GM19023 (cell line): ENCODE measurements at regions not wholly inside any gene's neighbourhood (a gene's known extent, or its start where the extent isn't known, plus 50 kb on each side); places are given as distances from the start of the nearest gene placed in this dataset.
"Not testable (repeated sequence)": the region's sequence is repeated elsewhere in the genome, so short reads cannot be mapped to it uniquely, and the experiment has no call there.

Experiments used
- ATAC-seq: cut with Tn5 transposase; IDR thresholded peaks from one replicate; pipeline ENCODE4 v1.9.1; 2021; ENCODE audit warnings: mild to moderate bottlenecking, moderate library complexity; ENCODE audit not compliant: unreplicated experiment

DNA sequence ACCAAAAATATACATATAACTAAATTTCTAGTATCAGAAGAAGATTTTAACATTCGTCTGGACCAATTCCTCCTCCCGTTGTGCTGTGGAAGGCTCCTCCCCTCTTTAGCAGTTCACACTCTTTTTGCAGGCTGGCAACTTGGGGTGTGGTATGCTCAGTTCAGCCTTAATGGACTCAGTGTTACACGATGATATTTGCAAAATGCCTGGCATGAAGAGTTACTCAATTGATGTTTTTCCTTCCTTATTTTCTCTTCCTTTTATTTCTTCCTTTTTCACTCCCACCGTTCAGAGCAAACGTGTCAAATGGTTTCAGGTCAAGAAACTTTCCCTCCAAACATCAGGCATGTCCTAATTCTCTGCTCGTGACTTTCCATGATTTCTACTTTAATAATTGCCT is 248.3 kb downstream of the PHF14 start:
- no peak for ATAC-seq

DNA sequence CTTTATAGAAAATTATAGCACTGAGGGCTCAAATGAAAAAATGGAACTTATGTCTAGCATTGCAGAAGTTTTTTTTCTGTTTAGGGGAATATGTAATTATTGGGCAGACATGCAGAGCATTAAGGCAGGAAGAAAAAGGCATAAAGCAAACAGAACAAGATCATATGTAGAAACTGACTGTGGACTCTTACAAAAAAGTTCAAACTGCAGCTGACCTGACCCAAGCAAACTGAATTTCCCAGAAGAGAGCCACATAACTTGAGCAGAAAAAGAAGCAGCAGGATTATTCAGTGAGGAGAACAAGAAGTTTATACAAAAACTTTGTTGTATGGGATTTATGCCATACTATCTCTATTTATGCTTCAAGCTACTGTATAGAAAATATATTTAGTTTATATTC is 250.9 kb downstream of the PHF14 start:
- ATAC-seq = no peak

DNA sequence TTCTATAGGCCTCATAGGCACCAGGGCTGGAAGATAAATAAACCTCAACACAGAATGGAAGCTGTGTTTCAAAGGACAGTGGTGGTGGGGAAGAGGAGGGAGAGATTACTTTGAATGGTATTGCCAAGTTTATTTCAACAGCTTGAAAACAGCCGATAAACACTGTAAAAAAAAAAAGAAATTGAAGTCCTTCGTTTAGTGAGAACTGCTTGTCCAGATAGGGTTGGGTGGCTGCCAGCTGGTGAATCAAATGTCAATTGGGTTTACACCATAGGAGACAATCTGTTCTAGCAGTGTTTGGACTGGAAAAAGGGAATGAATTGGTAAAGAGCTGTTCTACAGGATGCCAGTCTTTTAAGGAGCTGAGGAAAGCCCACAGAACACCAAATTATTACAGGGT is 254.8 kb downstream of the PHF14 start:
- no peak for ATAC-seq

DNA sequence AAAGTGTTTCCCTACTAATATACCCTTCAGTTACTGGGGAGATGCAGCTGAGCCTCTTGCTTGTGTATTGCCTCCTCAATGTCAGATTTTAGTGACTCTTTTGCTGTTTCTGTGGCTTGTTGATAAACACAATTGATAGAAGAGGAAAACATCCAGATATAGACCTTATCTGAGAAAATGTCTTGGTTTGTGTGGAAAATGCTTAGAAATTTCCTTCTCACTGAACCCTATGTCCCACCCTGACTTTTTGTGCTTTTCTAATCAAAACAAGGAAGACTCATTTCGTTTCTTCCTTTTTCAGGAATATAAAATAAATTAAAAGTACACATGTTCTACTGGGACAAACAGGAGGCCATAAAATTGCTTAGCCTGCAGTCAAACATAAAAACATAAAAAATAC is 257.5 kb downstream of the PHF14 start:
- ATAC-seq = no peak

DNA sequence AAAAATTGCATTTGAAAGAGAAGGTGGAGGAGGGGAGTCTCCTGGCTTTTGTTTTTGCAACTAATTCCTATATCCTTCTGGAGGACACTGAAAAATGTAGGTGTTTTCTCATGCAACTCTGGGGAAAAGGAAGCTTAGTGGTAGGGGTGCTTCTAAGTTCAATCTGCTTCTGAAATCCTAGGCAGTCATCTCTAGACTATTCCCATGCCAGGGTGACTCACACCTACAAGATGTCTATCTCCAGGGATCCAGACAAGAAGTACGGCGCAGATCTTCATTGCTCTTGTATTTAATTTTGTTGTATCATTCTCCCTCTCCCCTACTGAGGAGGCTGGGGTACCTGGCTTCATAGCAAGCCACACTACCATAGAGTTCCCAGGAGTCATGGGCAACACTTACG is 258.8 kb downstream of the PHF14 start:
- no peak for ATAC-seq

DNA sequence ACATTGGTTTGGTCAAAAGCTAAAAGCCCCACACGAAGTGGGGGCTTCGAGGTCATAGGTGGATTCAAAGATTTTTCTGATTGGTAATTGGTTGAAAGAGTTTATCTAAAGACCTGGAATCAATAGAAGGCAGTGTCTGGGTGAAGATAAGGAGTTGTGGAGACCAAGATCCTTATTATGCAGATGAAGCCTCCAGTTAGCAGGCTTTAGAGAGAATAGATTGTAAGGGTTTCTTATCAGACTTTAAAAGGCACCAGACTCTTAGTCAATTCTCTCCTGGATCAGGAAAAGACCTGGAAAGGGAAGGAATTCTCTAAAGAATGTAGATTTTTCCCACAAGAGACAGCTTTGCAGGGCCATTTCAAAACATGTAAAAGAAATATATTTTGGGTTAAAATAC is 260.2 kb downstream of the PHF14 start:
- no peak for ATAC-seq

DNA sequence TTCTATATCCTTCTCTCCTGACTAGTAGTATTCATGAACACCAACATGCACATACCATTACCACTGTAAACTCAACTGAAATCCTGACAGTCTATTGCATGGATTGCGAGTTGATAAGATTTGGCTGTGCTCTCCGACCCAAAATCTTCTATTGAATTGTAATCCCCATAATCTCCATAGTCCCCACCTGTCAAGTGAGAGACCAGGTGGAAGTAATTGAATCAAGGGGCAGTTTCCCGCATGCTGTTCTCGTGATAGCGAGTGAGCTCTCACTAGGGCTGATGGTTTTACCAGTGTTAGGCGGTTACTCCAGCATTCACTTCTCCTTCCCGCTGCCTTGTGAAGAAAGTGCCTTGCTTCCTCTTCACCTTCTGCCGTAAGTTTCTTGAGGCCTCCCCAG is 261.8 kb downstream of the PHF14 start:
- no peak for ATAC-seq

DNA sequence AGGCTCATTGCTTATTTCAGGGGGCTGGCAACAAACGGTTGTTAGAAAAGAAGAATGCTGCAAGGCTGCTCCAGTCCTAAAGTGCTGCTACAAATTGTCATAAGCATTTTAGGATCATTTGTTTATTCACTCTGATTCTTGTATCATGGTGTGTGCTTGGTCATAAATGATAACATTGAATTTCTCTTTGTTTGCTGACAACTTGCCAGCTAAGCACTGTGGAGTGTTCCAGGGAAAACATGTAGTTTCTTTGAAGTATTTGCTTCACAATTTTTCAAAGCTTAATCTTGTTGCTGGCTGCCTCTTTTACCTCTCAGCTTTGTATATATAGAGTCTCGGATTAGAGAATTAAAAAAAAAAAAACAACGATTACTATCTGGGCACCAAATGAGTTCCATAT is 263.0 kb downstream of the PHF14 start:
- ATAC-seq = no peak

DNA sequence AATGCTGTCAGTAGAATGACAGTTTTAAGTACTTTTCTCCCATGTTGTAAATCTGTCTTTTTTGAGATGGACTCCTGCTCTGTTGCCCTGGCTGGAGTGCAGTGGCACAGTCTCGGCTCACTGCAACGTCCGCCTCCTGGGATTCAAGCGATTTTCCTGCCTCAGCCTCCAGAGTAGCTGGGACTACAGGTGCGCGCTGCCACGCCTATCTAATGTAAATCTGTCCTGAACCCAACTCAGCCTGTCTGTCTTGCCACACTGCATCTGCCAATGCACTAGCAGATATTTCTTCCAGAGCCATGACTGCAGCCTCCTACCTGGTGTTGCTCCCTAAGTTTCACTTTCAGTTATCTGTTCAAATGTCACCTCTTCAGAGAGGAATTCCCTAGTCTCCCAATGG is 264.1 kb downstream of the PHF14 start:
- ATAC-seq = no peak

DNA sequence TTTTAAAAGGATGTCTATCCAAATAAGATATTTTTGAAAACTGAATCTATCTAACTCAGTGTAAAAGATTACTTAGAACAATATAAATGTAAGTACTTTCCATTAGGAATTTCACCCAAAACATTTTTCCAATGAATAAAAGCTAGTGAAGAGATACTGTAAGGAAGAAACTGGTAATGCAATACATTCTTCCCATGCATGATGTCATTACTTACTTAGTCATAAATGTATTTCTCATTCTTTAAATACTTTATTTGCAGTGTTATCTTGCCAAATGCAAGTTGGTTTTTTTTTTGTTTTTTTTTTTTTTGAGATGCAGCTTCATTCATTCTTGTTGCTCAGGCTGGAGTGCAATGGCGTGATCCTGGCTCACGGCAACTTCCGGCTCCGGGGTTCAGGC is 265.6 kb downstream of the PHF14 start:
- ATAC-seq = no peak

DNA sequence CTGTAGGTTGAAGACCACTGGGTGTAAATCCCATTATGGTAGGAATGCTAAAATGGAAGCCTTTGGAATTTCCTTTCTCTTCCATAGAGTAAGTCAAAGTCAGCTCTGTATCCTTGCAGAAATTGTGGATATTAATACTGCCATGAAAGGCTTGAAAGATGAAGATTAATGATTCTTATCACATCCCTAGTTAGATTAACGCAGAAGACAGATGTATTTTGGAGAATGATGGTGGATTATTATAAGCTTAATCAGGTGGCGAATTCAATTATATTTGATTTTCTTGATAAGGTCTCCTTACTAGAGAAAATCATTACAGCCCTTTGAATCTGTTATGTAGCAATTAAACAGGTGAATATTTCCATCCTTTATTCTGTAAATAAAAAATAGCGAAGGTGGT is 270.1 kb downstream of the PHF14 start:
- no peak for ATAC-seq

DNA sequence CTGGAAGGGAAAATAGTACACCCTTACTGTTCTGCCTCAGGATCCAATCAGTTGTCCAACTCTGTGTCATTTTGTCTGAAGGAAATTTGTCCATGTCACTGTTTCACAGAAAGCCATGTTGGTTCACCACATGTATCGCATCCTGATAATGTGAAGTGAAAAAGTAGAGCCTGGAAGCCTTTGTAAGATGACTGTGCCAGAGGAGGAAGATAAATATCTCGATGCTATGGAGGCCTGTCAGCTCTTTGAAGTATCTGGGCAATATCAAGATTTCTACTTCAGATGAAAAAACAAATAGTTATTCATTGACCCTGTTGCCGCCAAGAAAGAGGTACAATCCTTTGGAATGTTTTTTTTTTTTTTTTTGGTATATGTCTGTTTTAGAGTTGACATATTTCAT is 270.5 kb downstream of the PHF14 start:
- ATAC-seq = no peak

DNA sequence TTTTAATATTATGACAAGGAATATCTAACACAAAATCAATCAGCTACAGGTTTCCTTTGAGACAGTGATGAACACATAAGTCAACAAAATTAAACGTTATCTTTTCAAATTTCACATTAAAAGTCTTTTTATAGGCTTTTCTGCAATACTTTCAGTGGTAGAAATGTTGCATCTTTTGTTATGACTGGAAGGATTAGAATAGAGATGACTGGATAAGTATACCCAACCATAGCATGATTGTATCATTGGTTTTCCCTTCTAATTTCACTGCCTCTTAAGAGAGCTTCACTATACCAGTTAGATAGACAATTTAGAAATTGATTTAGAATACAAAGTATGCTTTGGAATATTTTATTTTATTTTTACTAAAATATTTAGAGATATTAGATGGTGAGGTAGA is 273.9 kb downstream of the PHF14 start:
- ATAC-seq = no peak

DNA sequence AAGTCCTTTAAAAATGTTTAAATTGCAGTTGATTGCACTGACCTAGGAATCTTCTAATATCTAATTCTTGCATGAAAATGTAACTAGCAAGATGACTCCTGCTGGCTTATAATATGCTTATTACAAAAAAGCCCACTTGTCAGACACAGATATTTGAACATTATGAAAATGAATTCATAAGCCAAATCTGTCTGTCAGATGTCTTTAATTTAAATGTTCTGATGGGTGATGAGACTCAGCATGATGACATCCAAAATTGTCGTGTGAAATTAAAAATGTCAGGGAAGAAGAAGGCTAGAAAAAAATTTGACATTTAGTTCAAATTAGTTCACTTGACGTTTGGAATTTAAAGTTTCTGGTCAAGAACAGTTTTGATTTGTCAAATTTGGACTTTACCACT is 277.8 kb downstream of the PHF14 start:
- no peak for ATAC-seq

DNA sequence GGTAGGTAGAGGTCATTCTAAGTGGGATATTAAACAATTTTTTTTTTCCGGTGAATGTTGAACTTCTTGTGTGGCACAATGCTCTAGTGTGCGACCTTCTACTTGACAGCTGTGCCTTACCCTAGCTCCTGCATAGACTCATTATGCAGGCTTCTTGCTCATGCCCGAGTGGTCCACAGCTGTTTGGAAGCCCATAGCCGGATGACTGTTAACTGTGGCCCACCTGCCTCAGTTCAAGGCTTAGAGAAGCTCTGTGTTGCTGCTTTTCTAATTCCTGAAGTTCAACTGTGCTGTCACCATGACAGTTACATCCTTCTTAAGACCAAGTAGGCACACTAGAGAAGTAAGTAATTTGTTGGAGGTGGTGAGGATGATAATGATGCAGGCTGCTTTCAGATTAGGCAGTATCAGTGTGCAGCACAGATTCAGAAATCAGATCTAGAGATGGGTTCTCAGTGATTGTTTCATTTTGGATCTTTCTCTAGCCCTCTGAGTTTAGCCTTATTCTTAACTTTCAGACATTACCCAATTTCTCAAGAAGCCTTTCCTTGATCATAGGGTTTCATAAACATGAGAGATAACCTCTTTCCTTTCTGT is 278.4 kb downstream of the PHF14 start:
- no peak for ATAC-seq

DNA sequence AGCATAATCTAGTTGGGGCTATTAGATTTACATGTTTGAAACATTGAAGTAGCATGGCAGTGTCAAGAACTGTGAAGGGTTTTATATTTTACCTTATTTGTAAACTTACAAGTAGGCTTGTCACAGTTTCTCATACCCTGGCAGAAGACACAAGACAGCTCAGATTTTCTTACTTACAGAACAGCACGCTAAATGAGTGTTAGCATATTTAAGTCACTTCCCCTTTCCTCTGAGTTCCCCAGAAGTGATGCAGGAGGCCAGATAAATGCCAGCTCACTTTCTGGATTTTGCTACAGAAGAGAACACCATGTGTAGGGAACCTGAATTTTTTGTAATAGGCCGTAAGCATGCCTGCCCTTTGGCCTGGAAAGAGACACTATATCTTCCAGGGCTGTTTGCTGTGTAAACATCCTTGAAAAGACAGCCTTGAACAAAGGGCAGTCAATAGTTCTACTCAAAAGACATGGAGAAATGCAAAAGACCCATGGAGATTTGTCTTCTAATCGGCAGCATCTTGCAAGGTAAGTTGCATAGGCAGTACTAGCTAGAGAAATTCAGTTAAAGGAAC is 279.1 kb downstream of the PHF14 start:
- no peak for ATAC-seq

DNA sequence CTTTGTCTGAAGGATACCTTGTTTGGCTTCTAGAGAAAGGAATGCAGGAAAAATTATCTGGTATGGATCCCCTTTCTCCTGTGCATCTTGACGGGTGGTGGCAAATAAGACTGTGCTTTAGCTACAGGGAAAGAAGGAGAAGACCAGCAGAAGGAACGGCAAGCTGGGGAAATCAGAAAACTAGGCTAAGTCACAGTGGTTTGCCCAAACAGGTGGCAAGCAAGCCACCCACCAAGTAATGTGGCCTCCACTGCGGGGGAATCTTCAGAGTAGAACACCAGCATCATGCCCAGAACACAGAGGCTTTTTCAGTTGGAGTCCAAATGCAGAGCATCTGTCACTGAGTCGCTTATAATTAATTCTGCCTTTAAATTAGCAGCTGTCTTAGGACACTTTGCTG is 282.8 kb downstream of the PHF14 start:
- no peak for ATAC-seq

DNA sequence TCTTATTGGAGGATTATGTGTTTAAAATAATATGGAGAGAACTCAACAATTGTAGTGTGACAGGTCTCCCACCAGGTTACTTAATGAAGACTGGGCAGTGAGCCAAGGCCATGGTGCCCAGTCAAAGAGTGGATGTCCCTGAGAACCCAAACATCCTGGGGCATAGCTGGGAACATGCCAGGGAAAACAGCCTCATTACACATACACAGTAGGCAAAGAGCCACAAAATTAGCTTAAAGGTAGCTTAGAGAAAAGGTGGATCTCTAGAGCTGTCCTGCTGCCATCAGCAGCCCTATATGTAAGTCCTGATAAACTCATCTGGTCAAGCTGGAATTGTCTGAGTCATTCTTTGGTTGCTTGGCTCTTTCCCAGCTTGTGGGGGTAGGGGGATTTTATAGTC is 287.8 kb downstream of the PHF14 start:
- no peak for ATAC-seq

DNA sequence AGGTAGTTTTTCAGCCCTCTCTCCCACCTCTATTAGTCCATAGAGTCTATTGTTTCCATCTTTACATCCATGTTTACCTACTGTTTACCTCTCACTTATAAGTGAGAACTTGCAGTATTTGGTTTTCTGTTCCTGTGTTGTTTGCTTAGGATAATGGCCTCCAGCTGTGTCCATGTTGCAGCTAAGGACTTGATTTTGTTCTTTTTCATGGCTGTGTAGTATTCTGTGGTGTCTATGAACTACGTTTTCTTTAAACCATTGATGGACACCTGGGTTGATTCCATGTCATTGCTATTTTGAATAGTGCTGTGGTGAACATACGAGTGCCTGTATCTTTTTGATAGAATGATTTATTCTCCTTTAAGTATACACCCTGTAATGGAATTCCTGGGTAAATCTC is 292.4 kb downstream of the PHF14 start:
- ATAC-seq = no peak

DNA sequence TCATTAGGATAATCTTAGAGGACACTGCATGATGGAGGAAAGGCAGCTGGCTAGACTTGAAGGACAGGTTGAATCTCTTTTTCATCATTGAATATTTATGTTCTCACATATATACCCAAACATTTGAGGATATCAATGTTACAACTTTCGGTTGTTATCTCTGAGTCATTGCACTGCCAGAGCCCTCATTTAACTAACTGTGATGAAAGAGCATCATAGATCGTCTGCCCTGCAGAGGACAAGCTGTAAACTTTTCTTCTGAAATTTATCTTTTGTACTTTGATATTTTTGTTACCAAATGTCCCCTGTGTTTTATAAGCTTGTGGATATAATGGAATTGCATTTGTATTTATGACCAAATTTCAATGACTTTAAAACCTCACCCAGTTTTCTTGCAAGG is 298.7 kb downstream of the PHF14 start:
- no peak for ATAC-seq

DNA sequence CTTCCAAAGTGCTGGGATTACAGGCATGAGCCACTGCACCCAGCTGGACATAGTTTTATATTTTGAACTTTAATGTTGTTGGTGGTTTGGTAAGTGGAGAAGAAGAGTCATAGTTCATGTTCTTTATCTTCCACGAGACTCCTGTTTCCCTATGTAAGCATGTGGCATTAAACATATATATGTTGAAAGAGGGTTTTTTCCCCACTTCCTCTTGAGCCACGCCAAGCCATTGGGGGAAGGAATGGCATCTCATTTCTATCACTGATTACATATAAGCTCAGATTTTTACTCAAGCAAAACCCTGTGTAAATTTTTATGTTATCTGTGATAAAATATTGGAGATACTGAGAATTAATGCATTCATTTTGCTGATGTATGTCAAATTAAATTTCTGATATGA is 300.4 kb downstream of the PHF14 start:
- no peak for ATAC-seq

DNA sequence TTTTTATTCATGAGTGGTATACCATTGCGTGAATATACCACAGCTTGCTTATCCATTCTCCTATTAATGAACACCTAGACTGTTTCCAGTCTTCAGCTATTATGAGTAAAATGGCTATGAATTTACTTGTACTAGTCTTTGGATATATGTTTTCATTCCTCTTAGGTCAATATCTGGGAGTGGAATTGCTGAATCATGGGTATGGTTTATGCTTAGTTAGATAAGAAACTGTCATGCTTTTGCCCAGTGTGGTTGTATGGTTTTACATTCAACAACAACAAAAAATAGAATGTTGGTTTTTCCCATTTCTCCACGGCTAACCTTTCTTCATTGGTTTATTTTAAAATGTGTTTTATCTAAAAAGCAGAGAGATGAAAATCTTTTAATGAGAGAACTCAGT is 308.3 kb downstream of the PHF14 start:
- ATAC-seq = no peak

DNA sequence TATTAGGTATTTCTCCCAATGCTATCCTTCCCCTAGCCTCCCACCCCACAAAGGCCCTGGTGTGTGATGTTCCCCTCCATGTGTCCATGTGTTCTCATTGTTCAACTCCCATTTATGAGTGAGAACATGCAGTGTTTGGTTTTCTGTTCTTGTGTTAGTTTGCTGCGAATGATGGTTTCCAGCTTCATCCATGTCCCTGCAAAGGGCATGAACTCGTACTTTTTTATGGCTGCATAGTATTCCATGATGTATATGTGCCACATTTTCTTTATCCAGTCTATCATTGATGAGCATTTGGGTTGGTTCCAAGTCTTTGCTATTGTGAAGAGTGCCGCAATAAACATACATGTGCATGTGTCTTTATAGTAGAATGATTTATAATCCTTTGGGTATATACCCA is 309.9 kb downstream of the PHF14 start:
- not testable (repeated sequence) for ATAC-seq
